GM18867 (cell line): ENCODE measurements at regions not wholly inside any gene's neighbourhood (a gene's known extent, or its start where the extent isn't known, plus 50 kb on each side); places are given as distances from the start of the nearest gene placed in this dataset.

Source experiments
- ATAC-seq: cut with Tn5 transposase; IDR thresholded peaks from one replicate; pipeline ENCODE4 v1.9.1; 2021; ENCODE audit warnings: mild to moderate bottlenecking, moderate library complexity; ENCODE audit not compliant: unreplicated experiment

DNA sequence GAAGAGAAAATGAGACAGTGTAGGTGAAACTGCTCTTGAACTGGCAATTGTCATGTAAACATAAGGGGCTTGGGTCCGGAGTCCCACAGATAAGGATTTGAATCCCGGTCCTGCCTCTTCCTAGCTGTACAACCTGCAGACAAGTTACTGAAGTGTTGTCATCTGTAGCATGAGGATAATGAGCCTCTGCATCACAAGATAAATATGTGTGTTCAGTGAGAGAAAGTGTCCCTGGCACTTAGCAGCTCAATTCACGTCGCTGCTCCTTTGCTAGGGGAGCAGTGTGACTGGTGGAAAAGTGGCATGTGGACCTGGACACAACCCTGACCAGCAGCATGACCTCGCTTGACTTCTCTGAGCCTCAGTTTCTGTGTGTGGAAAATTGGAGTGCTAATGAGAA lies 73.7 kb upstream of the NECTIN1 start:
- ATAC-seq: no peak

DNA sequence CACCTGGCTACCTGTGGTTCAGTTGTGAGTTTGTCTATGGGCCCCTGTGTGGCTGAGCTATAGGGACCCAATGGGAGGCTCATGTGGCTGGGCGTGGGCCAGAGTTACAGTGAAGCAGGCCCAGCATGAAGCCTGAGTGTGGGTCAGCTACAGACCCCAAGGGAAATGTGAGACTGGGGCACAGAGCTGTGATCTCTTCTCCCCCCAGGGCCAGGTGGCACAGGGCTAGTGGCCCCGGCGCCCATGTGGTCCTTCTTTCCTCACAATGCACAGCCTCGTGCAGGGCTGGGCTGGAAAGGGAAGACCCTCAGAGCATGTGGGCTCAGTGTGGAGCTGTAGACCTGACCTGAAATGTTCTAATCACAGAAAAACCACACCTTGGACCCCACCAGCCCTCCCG lies 71.6 kb upstream of the NECTIN1 start:
- ATAC-seq: no peak

DNA sequence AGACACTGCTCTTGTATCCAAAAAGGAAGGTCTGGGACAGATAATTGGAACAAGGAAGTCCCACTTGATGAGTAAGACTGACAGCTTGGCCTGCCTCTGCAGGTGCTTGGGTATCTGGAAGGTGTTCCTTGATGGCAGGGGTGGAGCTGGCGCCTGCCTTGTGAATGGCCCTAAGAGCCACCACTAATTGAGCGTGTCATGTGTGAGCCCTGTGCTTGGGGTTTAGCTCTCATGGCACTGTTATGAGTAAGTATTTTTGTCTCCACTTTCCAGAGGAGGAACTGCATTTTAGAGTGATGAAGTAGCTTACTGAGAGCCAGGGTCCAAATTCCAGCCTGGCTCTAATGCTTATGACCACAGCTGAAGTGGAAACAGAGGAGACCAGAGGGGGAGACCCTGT lies 71.2 kb upstream of the NECTIN1 start:
- ATAC-seq: no peak

DNA sequence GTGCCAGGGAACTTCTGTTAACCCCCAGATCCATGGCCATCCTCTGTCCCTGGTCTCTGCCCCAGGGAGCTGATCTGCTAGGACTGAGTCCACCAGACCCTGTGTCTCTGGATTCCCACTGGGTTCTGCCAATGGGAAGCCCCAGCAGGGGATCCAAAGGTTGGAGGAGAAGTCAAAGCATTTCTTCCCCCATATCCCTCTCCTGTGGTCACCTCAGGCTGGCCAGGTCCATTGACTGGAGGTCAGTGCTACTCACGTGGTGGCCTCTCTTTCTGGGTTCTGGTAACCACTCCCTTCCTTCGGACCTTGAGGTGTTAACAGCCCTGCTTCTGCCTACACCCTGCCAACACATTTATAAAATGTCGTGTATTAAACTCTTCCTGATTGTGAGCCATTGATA lies 69.7 kb upstream of the NECTIN1 start:
- no peak for ATAC-seq

DNA sequence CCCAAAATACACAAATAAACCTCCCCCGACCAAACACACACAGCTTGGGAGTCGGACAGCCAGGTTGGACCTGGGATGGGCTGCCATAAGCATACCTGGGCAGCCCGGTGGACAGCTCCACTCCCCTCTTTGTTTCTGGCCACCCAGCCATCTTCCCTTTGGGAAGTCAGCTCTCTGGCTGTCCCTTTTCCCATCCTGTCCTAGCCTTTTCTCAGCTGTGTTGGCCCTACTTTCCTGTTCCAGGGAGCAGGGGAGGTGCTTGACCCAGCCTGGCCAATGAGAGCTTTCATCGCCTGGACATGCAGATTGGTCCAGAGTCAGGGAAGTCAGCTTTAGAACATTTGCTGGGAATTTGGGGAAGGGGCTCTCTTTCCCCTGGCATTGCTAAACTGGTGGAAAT lies 68.7 kb upstream of the NECTIN1 start:
- ATAC-seq: no peak

DNA sequence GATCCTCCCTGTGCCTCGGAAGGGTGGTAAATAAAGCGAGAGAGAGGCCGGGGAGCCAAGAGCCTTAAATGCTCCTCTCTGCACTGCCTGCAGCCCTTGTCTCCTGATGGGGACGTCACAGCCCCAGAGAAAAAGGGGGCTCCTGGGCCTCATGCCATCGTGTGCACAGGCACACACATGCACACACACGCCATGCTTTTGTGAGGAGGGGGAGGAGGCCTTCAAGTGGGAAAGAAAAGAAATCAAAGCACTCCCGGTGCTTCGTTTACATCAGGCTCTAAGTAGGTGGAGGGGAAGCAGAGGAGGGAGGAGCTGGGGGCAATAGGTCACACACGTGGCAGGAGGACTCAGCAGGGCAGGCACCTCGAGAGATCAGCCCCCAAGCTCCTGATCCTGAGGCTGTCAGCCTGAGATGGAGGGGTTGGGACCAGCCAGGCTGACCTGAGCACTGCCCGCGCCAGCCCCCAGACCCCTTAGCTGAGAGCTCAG lies 68.2 kb upstream of the NECTIN1 start:
- ATAC-seq: no peak

DNA sequence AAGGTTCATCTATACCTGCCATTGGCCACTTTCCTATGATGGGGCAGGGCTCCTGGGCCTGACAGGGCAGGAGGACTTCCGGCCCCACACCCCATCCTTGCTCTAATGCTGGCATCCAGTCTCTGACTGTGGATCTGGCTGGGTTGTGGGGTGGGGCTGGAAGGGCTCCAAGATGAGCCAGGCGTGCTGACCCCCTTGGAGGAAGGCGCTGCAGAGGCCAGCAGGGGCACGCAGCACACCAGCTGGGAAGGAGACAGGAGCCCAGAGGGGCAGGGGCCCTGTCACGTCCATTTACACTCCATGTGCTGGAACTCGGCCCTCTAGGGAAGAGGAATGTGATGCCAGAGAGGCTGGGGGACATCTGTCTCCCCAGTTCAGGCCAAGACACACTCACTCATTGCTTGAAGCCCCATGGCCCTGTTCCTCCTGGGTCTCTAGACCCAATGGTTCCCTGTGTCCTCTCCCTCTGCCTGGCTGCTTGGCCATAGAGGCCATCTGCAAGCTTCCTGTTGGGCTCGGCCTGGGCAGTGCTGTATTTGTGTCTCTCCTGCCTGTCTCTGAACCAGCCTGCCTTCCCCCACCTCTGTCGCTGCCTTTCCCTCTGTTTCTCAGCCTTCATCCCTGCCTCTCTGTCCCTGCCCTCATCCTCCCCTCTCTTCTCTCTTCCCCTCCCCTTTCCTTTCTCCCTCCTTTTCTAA lies 67.5 kb upstream of the NECTIN1 start:
- ATAC-seq: no peak

DNA sequence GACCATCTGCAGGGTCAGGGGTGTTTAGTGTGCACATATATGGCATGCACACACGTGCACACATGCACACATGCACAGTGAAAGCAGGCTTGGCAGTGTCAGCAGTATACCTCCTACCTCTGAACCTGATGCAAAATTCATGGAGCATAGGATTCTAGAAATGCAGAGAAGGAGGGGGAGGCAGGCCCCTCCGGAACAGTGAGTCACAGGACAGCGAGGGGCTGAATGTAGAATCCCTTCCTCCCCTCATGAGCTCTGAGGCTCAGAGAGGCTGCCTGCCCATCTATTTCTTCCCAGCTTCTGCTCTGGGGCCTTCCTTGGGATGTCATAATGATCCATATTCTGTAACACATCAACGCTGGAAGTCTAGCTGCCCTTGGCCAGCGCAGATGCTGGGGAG lies 66.7 kb upstream of the NECTIN1 start:
- ATAC-seq: no peak

DNA sequence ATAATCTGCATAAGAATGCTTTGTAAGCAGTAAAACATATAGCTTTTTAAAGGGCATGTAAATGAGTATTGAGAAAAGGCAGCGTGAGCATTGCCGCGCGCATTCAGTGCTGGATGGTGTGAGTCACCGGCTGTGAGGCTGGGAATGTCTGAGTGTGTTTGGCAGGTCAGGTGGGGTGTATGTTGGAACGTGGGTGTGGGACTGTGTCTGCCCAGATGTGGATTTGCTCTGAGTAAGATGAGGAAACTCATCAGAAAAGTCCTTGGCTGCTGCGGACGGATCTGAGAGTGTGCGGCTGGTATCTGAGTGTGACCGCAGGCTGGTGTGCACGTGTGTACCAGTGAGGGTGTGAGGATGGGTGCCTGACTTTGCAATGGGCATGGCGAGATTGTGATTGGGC lies 66.2 kb upstream of the NECTIN1 start:
- ATAC-seq: no peak

DNA sequence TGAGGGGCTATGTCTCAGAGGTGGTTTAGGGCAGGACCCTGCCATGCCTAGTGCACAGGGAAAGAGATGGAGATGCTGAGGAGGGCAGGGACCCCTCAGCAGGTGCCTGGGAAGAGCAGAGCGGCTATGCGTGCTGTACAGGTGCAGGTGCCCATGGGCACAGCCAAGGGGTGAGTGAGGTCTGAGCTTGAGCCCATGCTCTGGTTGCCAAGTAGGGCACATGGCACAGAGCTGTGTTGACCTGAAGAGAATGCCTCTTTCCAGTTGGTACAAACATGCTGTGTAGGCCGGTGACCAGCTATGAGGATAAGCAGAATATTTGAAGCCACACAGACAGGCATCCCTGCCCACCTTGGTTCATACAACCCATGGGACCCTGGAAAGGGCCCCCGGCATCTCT lies 65.8 kb upstream of the NECTIN1 start:
- ATAC-seq: no peak

DNA sequence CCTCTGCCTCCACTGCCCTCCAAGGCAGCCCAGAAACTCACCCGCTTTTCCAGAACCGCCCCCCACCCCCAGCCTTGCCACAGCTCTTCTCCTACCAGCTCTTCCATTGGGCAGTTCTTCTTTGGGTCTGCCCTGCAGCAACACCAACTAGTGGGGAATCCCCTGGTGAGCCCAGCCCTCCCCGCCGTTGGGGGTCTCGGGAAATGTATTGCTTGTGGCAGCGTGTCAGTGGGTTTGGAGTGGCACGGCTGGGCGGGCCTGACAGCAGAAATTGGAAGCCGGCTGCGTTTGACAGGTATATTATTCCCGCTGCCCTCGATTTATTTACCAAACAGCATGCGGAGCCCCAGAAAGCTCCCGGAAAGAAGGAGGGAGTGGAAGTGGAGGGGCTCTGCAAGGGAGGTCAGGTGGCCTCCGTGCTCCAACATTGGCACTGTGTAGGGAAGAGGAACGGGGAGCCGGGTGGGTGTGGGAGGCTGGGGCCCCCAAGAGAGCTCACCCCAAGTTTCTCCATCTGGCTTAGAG lies 65.2 kb upstream of the NECTIN1 start:
- ATAC-seq: no peak

DNA sequence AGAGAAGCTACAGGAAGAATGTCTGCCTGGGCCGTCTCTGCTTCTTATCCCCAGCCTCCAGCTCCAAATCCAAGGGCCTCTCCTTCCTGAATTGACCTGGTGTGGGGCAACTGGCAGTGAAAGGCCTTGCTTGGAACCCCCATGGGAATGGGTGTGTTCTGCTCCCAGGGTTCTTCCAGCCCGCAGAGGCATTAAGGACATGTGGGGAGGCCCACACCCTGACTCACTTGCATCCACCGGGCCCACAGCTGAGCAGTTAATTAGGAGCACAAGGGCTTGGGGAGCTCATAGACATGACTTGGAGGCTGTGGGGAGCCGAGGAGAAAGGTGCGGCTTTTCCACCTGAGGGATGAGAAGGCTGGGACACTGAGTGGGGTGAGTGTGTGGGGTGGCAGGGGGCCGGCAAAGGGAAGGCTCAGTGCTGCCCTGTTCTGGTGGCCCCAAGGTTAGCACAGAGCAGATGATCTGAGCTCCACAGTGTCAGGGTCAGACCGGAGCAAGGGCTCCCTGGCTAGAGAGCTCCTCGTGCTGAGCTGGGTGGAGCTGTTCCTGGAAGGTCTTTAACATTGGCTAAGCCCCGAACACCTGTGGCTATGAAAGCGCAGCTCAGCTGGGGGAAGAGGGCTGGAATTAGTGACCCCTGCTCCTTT lies 64.5 kb upstream of the NECTIN1 start:
- no peak for ATAC-seq

DNA sequence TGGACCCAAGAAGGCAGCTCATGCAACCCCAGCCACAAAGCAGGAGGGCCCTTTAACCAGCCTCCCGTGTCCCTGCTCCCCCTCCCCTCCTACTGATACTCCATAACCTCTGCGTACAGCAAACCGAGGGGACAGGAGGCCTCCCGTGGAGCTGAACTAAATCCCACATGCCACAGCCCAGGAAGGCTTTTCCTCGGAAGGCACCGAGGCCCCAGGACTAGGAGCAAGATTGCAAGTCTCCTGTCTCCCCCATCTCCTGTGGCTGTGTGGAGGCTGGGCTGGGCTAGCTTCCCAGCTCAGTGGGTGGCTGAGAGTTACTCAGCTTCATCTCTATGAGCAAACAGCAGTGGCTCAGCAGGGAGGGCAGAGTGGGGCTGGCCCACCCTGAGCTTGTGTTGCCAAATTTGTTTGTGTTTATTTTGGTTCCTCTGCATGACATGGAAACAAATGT lies 62.7 kb upstream of the NECTIN1 start:
- ATAC-seq: no peak

DNA sequence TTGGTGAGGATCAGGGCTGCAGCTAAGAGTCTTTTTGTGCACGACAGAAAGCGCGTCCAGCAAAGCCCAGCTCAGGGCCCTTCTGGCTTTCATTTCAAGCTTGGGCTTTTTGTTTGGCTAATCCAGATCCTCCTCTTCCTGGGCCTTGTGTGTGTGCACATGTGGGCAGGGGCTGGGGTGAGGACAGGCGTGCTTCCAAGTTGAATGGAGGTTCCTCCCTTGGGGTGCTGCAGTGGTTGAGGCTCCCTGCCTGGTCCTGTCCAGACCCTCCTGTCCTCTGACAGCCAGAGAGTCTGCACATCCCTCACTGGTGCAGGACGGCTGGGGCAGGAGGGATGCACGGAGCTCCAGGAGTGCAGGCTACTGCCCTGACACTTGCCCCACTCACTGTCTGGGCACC lies 62.0 kb upstream of the NECTIN1 start:
- ATAC-seq: no peak

DNA sequence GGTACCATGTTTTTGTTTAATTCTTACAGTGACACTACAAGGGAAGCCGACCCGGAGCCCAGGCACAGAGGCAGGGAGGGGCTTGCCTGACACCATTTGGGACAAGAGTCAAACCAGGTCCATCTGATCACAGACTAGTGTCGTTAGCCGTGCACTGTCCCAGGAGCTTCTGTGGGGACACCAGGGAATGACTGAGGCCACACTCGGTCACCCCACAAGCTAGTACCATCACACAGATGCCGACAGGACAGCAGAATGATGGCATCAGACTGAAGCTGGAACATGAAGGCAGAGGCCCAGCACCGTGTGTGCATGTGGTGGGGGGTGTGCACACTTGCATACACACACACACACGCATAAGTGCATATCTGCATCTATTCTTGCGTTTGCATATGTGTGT lies 61.5 kb upstream of the NECTIN1 start:
- no peak for ATAC-seq

DNA sequence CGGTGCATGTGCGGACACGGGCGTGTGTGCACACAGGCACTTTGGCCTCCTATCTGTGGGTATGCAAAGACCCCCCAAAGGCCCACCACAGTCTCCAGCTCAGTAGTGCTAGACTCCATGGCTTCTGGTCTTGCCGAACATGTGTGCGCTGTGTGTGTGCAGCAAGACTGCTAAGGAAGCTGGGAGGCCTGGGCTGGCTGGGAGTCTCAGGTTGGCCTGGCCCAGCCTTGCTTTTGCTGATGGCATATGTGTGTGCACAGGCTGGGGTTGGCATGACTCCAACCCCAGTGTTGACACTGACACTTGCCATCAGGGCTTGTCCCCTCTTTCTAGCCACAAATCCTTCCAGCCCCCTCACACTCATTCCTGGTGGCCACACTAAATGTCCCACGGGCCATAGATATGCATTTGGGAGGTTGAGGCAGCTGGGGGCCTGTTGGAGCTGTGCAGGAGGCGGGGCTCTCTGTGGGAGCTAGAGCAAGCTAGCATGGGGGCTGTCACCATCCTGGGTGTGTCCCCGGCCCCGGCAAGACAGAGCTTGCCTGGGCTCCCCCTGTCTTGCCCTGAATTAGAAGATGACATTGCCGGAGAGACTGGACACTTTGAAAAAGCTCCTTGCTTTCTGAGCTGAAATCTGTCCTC lies 60.9 kb upstream of the NECTIN1 start:
- ATAC-seq: no peak

DNA sequence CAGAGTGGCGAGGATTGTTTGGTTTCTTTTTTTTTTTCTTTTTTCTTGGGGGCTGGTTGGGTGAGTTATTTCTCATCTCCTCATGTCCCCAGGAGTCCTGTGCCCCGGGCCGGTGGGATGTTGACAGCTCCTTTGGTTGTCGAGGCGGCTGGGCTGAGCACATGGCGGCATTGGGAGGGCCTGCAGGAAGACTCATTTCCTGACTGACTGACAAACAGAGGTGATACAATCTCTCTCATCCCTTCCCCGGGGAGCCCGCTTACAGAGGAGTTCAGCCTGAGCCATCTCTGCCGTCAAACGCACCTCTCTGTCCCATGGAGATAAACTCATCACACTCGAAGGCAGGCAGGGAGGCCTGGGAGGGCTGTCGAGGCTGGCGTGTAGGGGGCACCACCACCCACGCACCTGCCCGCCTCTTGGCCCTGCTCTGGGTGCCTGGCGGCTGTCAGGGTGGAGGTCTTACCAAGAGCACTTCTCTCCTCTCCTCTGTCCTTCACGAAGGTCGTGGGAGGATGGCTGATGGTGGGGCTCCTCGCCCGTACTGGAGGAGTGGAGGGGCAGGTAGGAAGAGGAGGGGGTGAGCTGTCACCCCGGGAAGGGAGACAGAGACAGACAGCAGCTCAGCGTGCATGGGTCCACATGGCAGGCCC lies 60.0 kb upstream of the NECTIN1 start:
- ATAC-seq: no peak

DNA sequence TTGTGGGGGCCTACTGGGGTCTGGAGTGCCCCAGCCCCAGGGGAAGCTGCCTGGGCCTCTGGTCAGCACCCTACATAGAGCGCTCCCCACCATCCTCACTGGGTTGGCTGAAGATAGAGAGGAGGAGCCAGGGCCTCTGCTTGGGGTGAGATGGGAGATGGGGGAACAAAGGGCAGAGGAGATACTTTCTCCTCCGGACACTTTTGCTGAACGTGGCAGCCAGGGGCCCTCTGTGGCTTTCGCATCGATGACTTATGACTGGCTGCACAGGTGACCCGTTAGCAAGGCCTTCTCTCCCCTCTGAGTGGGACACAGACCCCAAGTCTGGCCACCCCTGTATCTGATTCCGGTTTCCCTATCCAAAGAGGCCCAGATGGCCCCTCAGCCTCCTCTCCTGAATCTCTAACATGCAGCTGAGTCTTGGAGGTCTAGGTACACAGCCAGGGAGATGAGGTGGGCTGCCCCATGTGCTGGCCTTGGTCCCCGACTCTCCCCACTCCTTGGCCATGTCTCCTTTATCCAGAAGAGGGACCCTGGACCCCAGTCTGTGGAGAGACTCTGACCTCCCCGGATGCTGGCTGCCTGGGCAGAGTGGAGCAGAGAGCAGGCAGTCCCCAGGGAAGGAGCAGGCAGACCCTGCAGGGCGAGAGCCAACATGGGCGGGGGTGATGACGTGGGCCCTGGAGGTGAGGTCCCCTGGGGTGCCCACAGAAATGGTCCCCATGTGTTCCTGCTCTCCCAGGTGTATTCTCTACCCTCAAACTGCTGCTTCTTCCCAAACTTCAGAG lies 59.3 kb upstream of the NECTIN1 start:
- ATAC-seq: no peak

DNA sequence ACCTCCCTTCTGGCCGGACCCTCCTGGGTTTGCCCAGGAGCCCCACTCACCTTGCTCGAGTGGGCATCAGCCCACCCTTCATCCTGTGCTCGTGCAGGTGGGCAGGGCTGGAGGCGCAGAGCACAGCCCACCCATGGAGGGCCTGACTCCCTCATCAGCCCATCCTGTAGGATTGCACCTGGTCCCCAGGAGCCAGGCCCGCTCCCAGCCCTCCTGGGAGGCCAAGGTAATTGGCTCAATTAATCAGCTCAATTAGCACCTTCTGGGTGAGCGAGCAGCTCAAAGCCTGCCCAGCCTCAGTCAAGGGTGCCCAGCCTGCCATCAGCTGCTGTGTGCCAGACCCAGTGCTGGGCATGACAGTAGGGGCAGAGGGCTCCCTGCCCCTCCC lies 58.1 kb upstream of the NECTIN1 start:
- no peak for ATAC-seq

DNA sequence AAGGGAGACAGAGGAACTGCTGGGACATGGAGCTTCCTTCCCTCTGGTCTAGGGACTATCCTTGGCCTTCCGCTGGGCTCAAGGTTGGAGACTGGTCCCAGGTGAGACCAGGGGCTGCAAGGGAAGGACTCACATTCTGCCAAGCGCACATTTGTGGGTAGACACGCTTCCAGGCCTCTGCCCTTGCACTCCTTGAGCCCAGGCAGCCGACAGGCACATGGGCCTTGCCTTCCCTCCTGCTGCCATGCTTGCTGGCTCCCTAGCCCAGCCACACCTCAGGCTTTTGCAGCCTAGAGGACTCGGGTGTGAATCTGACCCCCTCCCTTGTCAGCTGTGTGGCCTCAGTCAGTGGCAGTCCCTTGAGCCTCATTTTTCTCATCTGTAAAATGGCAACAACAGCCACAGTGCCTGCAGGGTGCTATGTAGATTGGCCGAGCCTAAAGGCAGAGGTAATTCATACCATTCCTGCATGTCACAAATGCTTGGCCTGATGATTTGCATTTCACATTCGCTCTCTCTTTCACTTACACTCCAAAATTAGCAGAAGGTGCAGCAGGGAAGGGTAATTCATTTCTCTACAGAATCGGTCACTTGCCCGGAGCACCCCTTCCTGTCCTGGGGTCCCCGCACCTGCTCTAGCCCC lies 57.6 kb upstream of the NECTIN1 start:
- ATAC-seq: peak; percentile 68
